CD14-positive monocyte (primary cell): ENCODE measurements at regions not wholly inside any gene's neighbourhood (a gene's known extent, or its start where the extent isn't known, plus 50 kb on each side); places are given as distances from the start of the nearest gene placed in this dataset.

Source experiments
- DNase-seq, 3 donors: peaks; one replicate each; pipeline ENCODE4 v3.0.0-alpha.2; 2011 to 2022
- H2AFZ ChIP-seq: 2 replicates; pipeline ENCODE4 v1.6.0; 2012; ENCODE audit warnings: mild to moderate bottlenecking, low read depth, low read length, inconsistent platforms; ENCODE audit not compliant: insufficient read depth, poor library complexity, severe bottlenecking
- H3K27ac ChIP-seq, 2 donors: 1 replicate in 1 of 2; 2 replicates in 1 of 2; pipeline ENCODE4 v1.5.1; 2012 to 2013; ENCODE audit warnings: low read length in 2 of 2, control low read depth in 1 of 2, inconsistent platforms in 1 of 2, low read depth in 1 of 2, mild to moderate bottlenecking in 1 of 2
- H3K27me3 ChIP-seq, 2 donors: one replicate each; pipeline versions ENCODE4 v1.6.0 to v1.6.1; 2011 to 2013; ENCODE audit warnings: low read length in 2 of 2; ENCODE audit not compliant: control insufficient read depth in 2 of 2, insufficient read depth in 2 of 2
- H3K36me3 ChIP-seq, 2 donors: replicated peaks in 1 of 2; 1 replicate in 1 of 2; 2 replicates in 1 of 2; pipeline versions ENCODE4 v1.5.1 to v1.6.1; 2012 to 2013; ENCODE audit warnings: low read length in 2 of 2, control low read depth in 1 of 2, inconsistent platforms in 1 of 2, mild to moderate bottlenecking in 1 of 2; ENCODE audit not compliant: insufficient read depth in 2 of 2, control insufficient read depth in 1 of 2
- H3K4me1 ChIP-seq, 2 donors: 1 replicate in 1 of 2; 2 replicates in 1 of 2; pipeline versions ENCODE4 v1.5.1 to v1.6.1; 2012 to 2013; ENCODE audit warnings: low read length in 2 of 2, control low read depth in 1 of 2, inconsistent platforms in 1 of 2, mild to moderate bottlenecking in 1 of 2, moderate library complexity in 1 of 2; ENCODE audit not compliant: insufficient read depth in 2 of 2, control insufficient read depth in 1 of 2
- H3K4me2 ChIP-seq: replicated peaks from 2 replicates; pipeline ENCODE3; 2012; ENCODE audit warnings: low read length, moderate library complexity, mild to moderate bottlenecking; ENCODE audit not compliant: poor library complexity, severe bottlenecking; ENCODE audit errors: extremely low read depth
- H3K4me3 ChIP-seq, 3 experiments: fragments of 200-600 bp in 1 of 3; sonication (generic) in 1 of 3; replicated peaks in 1 of 3; 1 replicate in 2 of 3; 2 replicates in 1 of 3; pipeline ENCODE4 v1.5.1; 2011 to 2013; ENCODE audit warnings: low read length in 3 of 3, mild to moderate bottlenecking in 3 of 3, control low read depth in 2 of 3, low read depth in 2 of 3, inconsistent platforms in 1 of 3, moderate library complexity in 1 of 3
- H3K79me2 ChIP-seq: 2 replicates; pipeline ENCODE4 v1.6.0; 2012; ENCODE audit warnings: mild to moderate bottlenecking, control low read depth, inconsistent platforms, low read length, moderate library complexity; ENCODE audit not compliant: insufficient read depth
- H3K9ac ChIP-seq: 2 replicates; pipeline ENCODE4 v1.6.0; 2017; ENCODE audit warnings: low read length, mild to moderate bottlenecking; ENCODE audit not compliant: insufficient read depth, poor library complexity, severe bottlenecking
- H3K9me3 ChIP-seq, 2 donors: replicated peaks in 1 of 2; 1 replicate in 1 of 2; 2 replicates in 1 of 2; pipeline versions ENCODE4 v1.5.1 to v1.6.1; 2012 to 2013; ENCODE audit warnings: low read length in 2 of 2, control low read depth in 1 of 2; ENCODE audit not compliant: control insufficient read depth in 1 of 2, insufficient read depth in 1 of 2
- H4K20me1 ChIP-seq: 2 replicates; pipeline ENCODE4 v1.6.0; 2012; ENCODE audit warnings: mild to moderate bottlenecking, low read length, control low read depth, moderate library complexity; ENCODE audit not compliant: insufficient read depth
- H3K27ac Mint-ChIP-seq, 7 donors: one replicate each; pipeline ENCODE4 v1.8.0; 2020; ENCODE audit warnings: mild to moderate bottlenecking in 7 of 7, mixed read lengths in 7 of 7, moderate library complexity in 6 of 7, inconsistent platforms in 2 of 7
- H3K27me3 Mint-ChIP-seq, 3 donors: one replicate each; pipeline ENCODE4 v1.8.0; 2021 to 2022; ENCODE audit warnings: low read depth in 3 of 3, mild to moderate bottlenecking in 3 of 3, mixed read lengths in 3 of 3, moderate library complexity in 3 of 3, inconsistent platforms in 1 of 3
- H3K36me3 Mint-ChIP-seq, 2 donors: one replicate each; pipeline ENCODE4 v1.8.0; 2020; ENCODE audit warnings: mixed read lengths in 2 of 2, inconsistent platforms in 1 of 2, mild to moderate bottlenecking in 1 of 2
- H3K4me1 Mint-ChIP-seq: one replicate; pipeline ENCODE4 v1.8.0; 2020; ENCODE audit warnings: mild to moderate bottlenecking, mixed read lengths
- H3K4me3 Mint-ChIP-seq, 2 donors: one replicate each; pipeline ENCODE4 v1.8.0; 2020; ENCODE audit warnings: mild to moderate bottlenecking in 2 of 2, mixed read lengths in 2 of 2, moderate library complexity in 1 of 2
- H3K9me3 Mint-ChIP-seq, 7 donors: one replicate each; pipeline ENCODE4 v1.8.0; 2020 to 2022; ENCODE audit warnings: mixed read lengths in 7 of 7, mild to moderate bottlenecking in 6 of 7, moderate library complexity in 6 of 7, inconsistent platforms in 2 of 7
- WGBS: methylation state at CpG from one replicate; pipeline ENCODE4 v1.1.5; 2013; ENCODE audit warnings: missing lambda C conversion rate; ENCODE audit not compliant: insufficient coverage; 5-methylcytosine and 5-hydroxymethylcytosine counted together
- intact Hi-C, 2 donors: fragments of 100-400 bp; cut with micrococcal nuclease; formaldehyde crosslinking; loops; one replicate each; pipeline versions ENCODE4 v1.15.0 to v1.15.1; 2023
- TF ChIP-seq, protein P1 (sequence below): fragments of 200-600 bp; IDR thresholded peaks from one replicate; pipeline ENCODE4 v1.8.0; 2022; ENCODE audit warnings: antibody characterized with exemption, mild to moderate bottlenecking

DNA sequence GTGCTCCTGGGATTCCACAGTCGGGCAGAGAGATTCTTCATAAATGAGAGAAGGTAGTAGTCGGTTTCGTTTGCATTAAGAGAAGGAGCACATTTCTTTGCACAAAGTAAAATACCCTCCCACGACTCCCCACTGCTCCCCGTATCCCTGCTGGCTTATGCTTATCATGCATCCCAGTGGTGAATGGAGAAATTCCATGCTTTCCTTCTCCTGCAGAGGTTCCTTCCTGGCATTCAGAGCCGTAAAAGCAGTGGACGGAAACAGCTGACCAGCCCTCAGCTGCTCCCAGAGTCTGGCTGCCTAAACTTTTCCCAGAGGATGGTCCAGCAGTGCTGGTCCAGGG, 93.1 kb downstream of the C9orf152 start:
- intact Hi-C loops: no loop called here
- H4K20me1 ChIP-seq: no peaks in the 10 kb centered on the region

GRCh38 chr9:110115341-110115820, 92.6 kb downstream of the C9orf152 start:
- no peak overlapping the region for H3K4me3 Mint-ChIP-seq
- no peaks in the 10 kb centered on the region for H3K9me3 ChIP-seq
- 80% methylated on average over 4 of the region's 7 CpGs for WGBS

More for the DNA sequence above, 93.1 kb downstream of the C9orf152 start:
- Histone ChIP-seq H2AFZ (no peak overlapping the region), H3K9ac (no peak overlapping the region), H3K36me3 (no peaks in the 10 kb centered on the region), H3K4me3 (no peak overlapping the region), H3K79me2 (peaks cover 22% of the 10 kb centered on the region), H3K4me1 (peaks cover 0 to 2% of the 10 kb centered on the region in 2 donors), H3K9me3 (no peaks in the 10 kb centered on the region), H3K27me3 (no peaks in the 10 kb centered on the region), H3K4me2 (no peak overlapping the region), H3K27ac (no peak overlapping the region)
- no peak for DNase-seq
- Mint-ChIP-seq H3K27ac (no peak overlapping the region), H3K9me3 (no peaks in the 10 kb centered on the region), H3K4me1 (peaks cover 12% of the 10 kb centered on the region), H3K36me3 (no peaks in the 10 kb centered on the region), H3K4me3 (no peak overlapping the region), H3K27me3 (no peaks in the 10 kb centered on the region)
- TF ChIP-seq, protein P1, sequence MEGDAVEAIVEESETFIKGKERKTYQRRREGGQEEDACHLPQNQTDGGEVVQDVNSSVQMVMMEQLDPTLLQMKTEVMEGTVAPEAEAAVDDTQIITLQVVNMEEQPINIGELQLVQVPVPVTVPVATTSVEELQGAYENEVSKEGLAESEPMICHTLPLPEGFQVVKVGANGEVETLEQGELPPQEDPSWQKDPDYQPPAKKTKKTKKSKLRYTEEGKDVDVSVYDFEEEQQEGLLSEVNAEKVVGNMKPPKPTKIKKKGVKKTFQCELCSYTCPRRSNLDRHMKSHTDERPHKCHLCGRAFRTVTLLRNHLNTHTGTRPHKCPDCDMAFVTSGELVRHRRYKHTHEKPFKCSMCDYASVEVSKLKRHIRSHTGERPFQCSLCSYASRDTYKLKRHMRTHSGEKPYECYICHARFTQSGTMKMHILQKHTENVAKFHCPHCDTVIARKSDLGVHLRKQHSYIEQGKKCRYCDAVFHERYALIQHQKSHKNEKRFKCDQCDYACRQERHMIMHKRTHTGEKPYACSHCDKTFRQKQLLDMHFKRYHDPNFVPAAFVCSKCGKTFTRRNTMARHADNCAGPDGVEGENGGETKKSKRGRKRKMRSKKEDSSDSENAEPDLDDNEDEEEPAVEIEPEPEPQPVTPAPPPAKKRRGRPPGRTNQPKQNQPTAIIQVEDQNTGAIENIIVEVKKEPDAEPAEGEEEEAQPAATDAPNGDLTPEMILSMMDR: no peak
- WGBS: 100% methylated on average over 4 of the region's 7 CpGs

More at GRCh38 chr9:110115341-110115820, 92.6 kb downstream of the C9orf152 start:
- Histone ChIP-seq H4K20me1 (no peaks in the 10 kb centered on the region), H3K79me2 (peaks cover 22% of the 10 kb centered on the region), H3K27me3 (no peaks in the 10 kb centered on the region), H3K4me2 (no peak overlapping the region), H3K9ac (no peak overlapping the region), H3K36me3 (no peaks in the 10 kb centered on the region), H3K27ac (no peak overlapping the region), H3K4me3 (no peak overlapping the region), H3K4me1 (no peaks in the 10 kb centered on the region), H2AFZ (no peak overlapping the region)
- TF ChIP-seq, protein P1: no peak
- intact Hi-C loops: no loop called here
- Mint-ChIP-seq H3K9me3 (no peaks in the 10 kb centered on the region), H3K27me3 (no peaks in the 10 kb centered on the region), H3K4me1 (peaks cover 9% of the 10 kb centered on the region), H3K27ac (no peak overlapping the region), H3K36me3 (no peaks in the 10 kb centered on the region)
- no peak for DNase-seq
